Keratinocyte (primary cell): ENCODE measurements at regions not wholly inside any gene's neighbourhood (a gene's known extent, or its start where the extent isn't known, plus 50 kb on each side); places are given as distances from the start of the nearest gene placed in this dataset.

ENCODE experiments used
- DNase-seq: peaks from one replicate; pipeline ENCODE4 v3.0.0-alpha.2; 2011; ENCODE audit warnings: low read depth, missing footprints, low spot score
- FAIRE-seq: peaks from 2 replicates; lab custom pipeline; 2011; peaks lifted over from hg19 to GRCh38; lab: Jason Lieb, UNC
- H2AFZ ChIP-seq: 2 replicates; pipeline ENCODE4 v1.6.0; 2012; ENCODE audit warnings: low read length, control low read depth, inconsistent platforms; ENCODE audit not compliant: control insufficient read depth
- H3K27ac ChIP-seq: 2 replicates; pipeline ENCODE4 v1.5.1; 2011; ENCODE audit warnings: low read length; ENCODE audit not compliant: control insufficient read depth, insufficient read depth
- H3K27me3 ChIP-seq: 3 replicates; pipeline ENCODE4 v1.6.0; 2011; ENCODE audit warnings: low read length; ENCODE audit not compliant: control insufficient read depth, insufficient read depth; ENCODE audit errors: extremely low read depth
- H3K36me3 ChIP-seq, 2 experiments: 2 replicates in 1 of 2; 3 replicates in 1 of 2; pipeline ENCODE4 v1.5.1; 2011; ENCODE audit warnings: low read length in 2 of 2, mild to moderate bottlenecking in 1 of 2; ENCODE audit not compliant: control insufficient read depth in 2 of 2, insufficient read depth in 2 of 2; ENCODE audit errors: extremely low read depth in 1 of 2
- H3K4me1 ChIP-seq: 3 replicates; pipeline ENCODE4 v1.5.1; 2011; ENCODE audit warnings: low read length; ENCODE audit not compliant: control insufficient read depth, insufficient read depth; ENCODE audit errors: extremely low read depth
- H3K4me2 ChIP-seq: 3 replicates; pipeline ENCODE4 v1.6.0; 2011; ENCODE audit warnings: low read depth, low read length; ENCODE audit not compliant: control insufficient read depth, insufficient read depth; ENCODE audit errors: extremely low read depth
- H3K4me3 ChIP-seq, 3 experiments: fragments of 200-600 bp in 1 of 3; sonication (generic) in 1 of 3; 2 replicates in 2 of 3; 3 replicates in 1 of 3; pipeline ENCODE4 v1.5.1; 2011 to 2016; ENCODE audit warnings: low read length in 3 of 3, mild to moderate bottlenecking in 3 of 3, control low read depth in 2 of 3, inconsistent platforms in 1 of 3, low read depth in 1 of 3, mixed read lengths in 1 of 3, mixed run types in 1 of 3, moderate library complexity in 1 of 3; ENCODE audit not compliant: control insufficient read depth in 2 of 3, insufficient read depth in 2 of 3; ENCODE audit errors: extremely low read depth in 1 of 3
- H3K79me2 ChIP-seq: 2 replicates; pipeline ENCODE4 v1.6.0; 2012; ENCODE audit warnings: low read length; ENCODE audit not compliant: control insufficient read depth, insufficient read depth
- H3K9ac ChIP-seq: 3 replicates; pipeline ENCODE4 v1.6.0; 2011; ENCODE audit warnings: low read length; ENCODE audit not compliant: control insufficient read depth, insufficient read depth; ENCODE audit errors: extremely low read depth
- H3K9me1 ChIP-seq: 3 replicates; pipeline ENCODE4 v1.6.0; 2011; ENCODE audit warnings: low read length; ENCODE audit not compliant: control insufficient read depth, insufficient read depth; ENCODE audit errors: extremely low read depth
- H3K9me3 ChIP-seq: 2 replicates; pipeline ENCODE4 v1.5.1; 2012; ENCODE audit warnings: low read depth, low read length; ENCODE audit not compliant: control insufficient read depth
- H4K20me1 ChIP-seq: 3 replicates; pipeline ENCODE4 v1.6.0; 2011; ENCODE audit warnings: low read length; ENCODE audit not compliant: control insufficient read depth, insufficient read depth; ENCODE audit errors: extremely low read depth
- CTCF ChIP-seq, 3 experiments: IDR thresholded peaks in 1 of 3; conservative IDR thresholded peaks in 1 of 3; optimal IDR thresholded peaks in 1 of 3; 2 replicates in 2 of 3; 3 replicates in 1 of 3; pipeline versions ENCODE3 to v1.5.1; 2011; ENCODE audit warnings: low read length in 3 of 3, mild to moderate bottlenecking in 3 of 3, moderate library complexity in 2 of 3, control low read depth in 1 of 3, inconsistent platforms in 1 of 3; ENCODE audit not compliant: insufficient read depth in 2 of 3; ENCODE audit errors: extremely low read depth in 1 of 3
- EZH2 ChIP-seq: IDR thresholded peaks from one replicate; pipeline ENCODE4 v1.6.1; 2012; ENCODE audit warnings: inconsistent platforms, mild to moderate bottlenecking, low read length, moderate library complexity
- dilution Hi-C: fragments of 300-500 bp; cut with MboI; formaldehyde crosslinking; loops from one replicate; pipeline ENCODE4 v1.7.0; 2020; ENCODE audit warnings: low sequenced_read_pairs; ENCODE audit not compliant: extremely low pct_ligation_motif_present

DNA sequence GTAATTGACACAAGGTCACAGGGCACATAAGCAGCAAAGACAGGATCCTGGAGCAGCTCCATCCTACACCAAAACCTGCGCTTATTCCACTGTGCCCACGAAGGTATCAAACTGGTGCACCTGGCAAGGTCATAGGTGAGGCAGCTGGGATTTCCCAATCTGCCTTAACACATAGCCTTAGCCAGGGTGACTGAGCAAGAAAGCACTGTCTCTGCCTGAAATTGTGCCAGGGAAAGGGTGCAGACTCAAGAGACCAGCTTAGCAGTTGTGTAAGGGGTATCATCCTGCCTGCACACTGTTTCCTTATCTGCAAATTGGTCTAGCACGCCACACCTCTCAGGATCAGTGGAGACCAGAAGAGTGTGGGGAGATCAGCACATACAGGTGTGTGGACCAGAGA, 82.8 kb downstream of the MAFB start:
- no peaks in the 10 kb centered on the region for H3K36me3 ChIP-seq
- H3K9ac ChIP-seq, result no peak overlapping the region
- H3K4me2 ChIP-seq, result no peak overlapping the region
- H4K20me1 ChIP-seq, result no peaks in the 10 kb centered on the region
- DNase-seq (no peak), FAIRE-seq (no peak)
- no peaks in the 10 kb centered on the region for H3K9me1 ChIP-seq
- no peaks in the 10 kb centered on the region for H3K9me3 ChIP-seq
- H3K4me1 ChIP-seq, result no peaks in the 10 kb centered on the region
- dilution Hi-C loops, result no loop called here
- no peak for TF ChIP-seq CTCF (optimal IDR thresholded peaks at IDR 0.05 in 1 of 3, IDR thresholded peaks at IDR 0.05 in 1 of 3, conservative IDR thresholded peaks at IDR 0.05 in 1 of 3; ENCODE audit: extremely low read depth in 1 of 3, insufficient read depth in 2 of 3, low read length in 3 of 3)
- no peak for TF ChIP-seq EZH2
- no peak overlapping the region for H3K4me3 ChIP-seq
- H3K27ac ChIP-seq, result no peak overlapping the region
- H3K79me2 ChIP-seq, result no peaks in the 10 kb centered on the region
- no peak overlapping the region for H2AFZ ChIP-seq
- H3K27me3 ChIP-seq, result no peaks in the 10 kb centered on the region

- DNase-seq (no peak), FAIRE-seq (no peak)
- Histone ChIP-seq H3K4me2 (no peak overlapping the region), H3K79me2 (no peaks in the 10 kb centered on the region), H3K9me1 (no peaks in the 10 kb centered on the region), H3K9me3 (no peaks in the 10 kb centered on the region), H3K4me3 (no peak overlapping the region), H3K9ac (no peak overlapping the region), H3K36me3 (no peaks in the 10 kb centered on the region), H4K20me1 (no peaks in the 10 kb centered on the region), H3K27ac (no peak overlapping the region), H3K4me1 (peaks cover 10% of the 10 kb centered on the region), H3K27me3 (no peaks in the 10 kb centered on the region), H2AFZ (no peak overlapping the region)
- dilution Hi-C loops, result no loop called here
- no peak for TF ChIP-seq CTCF (optimal IDR thresholded peaks at IDR 0.05 in 1 of 3, IDR thresholded peaks at IDR 0.05 in 1 of 3, conservative IDR thresholded peaks at IDR 0.05 in 1 of 3; ENCODE audit: extremely low read depth in 1 of 3, insufficient read depth in 2 of 3, low read length in 3 of 3)
- no peak for TF ChIP-seq EZH2
Observed at GRCh38 chr20:40604416-40604815, 84.6 kb downstream of the MAFB start.
